ENCODE measurements at regions not wholly inside any gene's neighbourhood (a gene's known extent, or its start where the extent isn't known, plus 50 kb on each side); places are given as distances from the start of the nearest gene placed in this dataset.

DNA sequence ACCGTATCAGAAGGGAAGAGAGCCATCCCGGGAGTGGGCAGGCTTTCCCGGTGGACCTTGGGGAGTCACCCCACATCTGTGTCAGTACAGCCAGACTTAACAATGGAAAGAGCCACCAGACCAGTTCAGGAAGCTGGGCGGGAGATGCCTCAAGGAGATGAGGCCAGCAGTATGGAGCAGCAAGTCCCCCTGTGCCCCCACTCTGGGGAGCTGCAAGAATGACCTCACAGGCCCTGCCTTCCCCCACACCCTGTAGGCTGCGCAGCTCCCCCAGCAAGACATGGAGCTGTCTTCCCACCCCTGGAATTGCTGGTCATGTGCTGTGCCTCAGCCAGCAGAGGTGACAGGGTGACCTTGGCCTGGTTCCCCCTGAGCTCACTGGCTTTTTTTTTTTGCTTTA is 76.8 kb upstream of the INSIG1 start:
- no peak overlapping the region for H3K4me3 ChIP-seq (ENCODE audit: low read length)
- no peak for DNase-seq (ENCODE audit: low read depth)
- TF ChIP-seq, protein P1, sequence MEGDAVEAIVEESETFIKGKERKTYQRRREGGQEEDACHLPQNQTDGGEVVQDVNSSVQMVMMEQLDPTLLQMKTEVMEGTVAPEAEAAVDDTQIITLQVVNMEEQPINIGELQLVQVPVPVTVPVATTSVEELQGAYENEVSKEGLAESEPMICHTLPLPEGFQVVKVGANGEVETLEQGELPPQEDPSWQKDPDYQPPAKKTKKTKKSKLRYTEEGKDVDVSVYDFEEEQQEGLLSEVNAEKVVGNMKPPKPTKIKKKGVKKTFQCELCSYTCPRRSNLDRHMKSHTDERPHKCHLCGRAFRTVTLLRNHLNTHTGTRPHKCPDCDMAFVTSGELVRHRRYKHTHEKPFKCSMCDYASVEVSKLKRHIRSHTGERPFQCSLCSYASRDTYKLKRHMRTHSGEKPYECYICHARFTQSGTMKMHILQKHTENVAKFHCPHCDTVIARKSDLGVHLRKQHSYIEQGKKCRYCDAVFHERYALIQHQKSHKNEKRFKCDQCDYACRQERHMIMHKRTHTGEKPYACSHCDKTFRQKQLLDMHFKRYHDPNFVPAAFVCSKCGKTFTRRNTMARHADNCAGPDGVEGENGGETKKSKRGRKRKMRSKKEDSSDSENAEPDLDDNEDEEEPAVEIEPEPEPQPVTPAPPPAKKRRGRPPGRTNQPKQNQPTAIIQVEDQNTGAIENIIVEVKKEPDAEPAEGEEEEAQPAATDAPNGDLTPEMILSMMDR (IDR thresholded peaks at IDR 0.05; ENCODE audit: insufficient read depth, low read depth, low read length, missing control alignments): no peak

DNA sequence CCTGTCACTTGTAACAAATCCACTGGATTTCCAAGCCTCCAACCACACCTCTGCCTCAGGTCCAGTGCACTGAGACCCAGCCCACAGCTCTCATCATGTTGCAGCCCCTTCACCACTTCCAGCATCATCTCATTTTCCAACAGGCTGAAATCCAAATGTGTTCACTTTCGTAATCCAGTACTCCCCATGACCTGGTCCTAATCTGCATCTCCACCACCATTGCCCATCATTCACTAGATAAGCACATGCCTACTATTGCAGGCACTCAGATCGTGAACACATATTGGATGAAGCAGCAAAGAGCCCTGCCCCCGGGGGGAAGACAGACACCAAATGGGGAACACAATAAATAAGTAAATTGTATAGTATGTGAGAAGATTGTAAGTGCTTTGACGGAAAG is 76.1 kb upstream of the INSIG1 start:
- TF ChIP-seq, protein P1 (IDR thresholded peaks at IDR 0.05; ENCODE audit: insufficient read depth, low read depth, low read length, missing control alignments): no peak
- H3K4me3 ChIP-seq (ENCODE audit: low read length): no peak overlapping the region
- DNase-seq (ENCODE audit: low read depth): no peak

DNA sequence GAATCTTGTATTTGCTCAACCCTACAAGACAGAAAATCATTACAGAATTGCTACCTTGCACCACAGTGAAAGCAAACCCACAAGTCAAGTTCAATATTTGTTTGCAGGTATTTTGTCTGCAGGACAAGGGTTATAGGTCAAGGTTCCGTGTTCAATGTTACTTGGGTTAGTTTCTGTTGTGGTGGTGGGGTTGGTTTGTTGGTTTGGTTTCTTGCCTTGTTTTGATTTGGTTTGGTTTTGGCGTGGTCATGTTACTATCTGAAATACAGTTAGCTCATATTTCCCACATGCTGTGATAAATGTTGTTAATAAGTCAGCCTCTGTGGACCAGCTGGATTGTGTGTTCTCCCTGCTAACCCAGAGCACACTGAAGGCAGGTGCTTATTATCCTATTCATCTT is 75.6 kb upstream of the INSIG1 start:
- DNase-seq (ENCODE audit: low read depth): no peak
- H3K4me3 ChIP-seq (ENCODE audit: low read length): no peak overlapping the region
- TF ChIP-seq, protein P1 (IDR thresholded peaks at IDR 0.05; ENCODE audit: insufficient read depth, low read depth, low read length, missing control alignments): no peak

DNA sequence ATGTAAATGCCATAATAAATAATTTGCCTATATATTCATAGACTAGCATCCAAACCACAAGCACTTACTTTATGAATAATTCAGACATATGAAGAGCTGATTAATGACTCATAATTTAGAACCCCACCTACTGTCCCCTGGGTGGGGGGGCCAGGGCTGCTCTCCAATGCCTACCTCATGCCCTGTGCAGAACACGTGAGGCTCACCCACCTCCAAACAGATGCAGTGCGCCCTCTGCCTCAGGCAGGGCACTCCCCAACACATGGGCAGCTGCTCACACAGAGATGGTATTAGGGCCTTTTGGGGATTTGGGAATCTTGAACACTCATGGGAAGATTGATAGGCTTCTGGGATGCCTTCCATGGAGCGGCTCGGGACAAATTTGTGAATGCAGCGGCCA is 75.1 kb upstream of the INSIG1 start:
- TF ChIP-seq, protein P1 (IDR thresholded peaks at IDR 0.05; ENCODE audit: insufficient read depth, low read depth, low read length, missing control alignments): no peak
- no peak for DNase-seq (ENCODE audit: low read depth)

DNA sequence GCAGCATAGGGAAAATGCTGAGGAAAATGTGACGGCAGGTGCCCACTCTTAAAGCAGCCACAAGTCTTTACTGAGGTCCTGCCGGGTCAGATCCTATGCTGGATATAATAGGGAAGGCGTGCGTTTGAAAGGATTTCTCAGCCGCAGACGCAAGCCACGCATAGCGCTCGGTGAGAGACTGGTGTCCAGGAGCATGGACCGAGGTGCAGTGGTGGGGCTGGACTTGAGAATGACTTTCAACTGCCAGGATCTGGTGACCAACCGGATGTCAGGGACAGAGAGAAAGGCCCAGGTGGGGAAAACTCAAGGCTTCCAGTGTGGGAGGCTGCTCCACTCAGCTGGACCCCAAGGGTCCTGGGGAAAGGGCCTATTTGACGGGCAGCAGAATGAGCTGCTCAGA is 74.7 kb upstream of the INSIG1 start:
- TF ChIP-seq, protein P1 (IDR thresholded peaks at IDR 0.05; ENCODE audit: insufficient read depth, low read depth, low read length, missing control alignments): no peak
- no peak overlapping the region for H3K4me3 ChIP-seq (ENCODE audit: low read length)

More for the DNA sequence above, 75.1 kb upstream of the INSIG1 start:
- no peak overlapping the region for H3K4me3 ChIP-seq (ENCODE audit: low read length)

DNA sequence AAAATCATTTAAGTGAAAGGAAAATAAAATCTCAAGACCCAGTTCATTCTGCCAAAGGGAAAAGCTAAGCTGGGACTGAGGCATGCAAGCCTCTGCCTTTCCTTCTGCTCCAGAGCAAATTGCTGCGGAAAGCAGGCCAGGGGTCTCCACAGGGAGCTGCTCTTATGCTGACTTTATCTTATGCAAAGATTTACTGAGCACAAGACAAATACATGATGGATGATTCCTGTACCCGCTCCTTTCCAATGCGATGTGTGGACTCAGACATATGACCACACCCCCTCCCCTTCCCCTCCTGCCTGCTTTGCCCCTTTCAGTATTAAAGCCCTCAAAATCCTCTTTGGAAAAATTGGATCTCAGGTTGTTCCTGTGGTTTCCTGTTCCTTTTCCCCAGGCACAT is 74.2 kb upstream of the INSIG1 start:
- no peak overlapping the region for H3K4me3 ChIP-seq (ENCODE audit: low read length)
- no peak for DNase-seq (ENCODE audit: low read depth)
- TF ChIP-seq, protein P1 (IDR thresholded peaks at IDR 0.05; ENCODE audit: insufficient read depth, low read depth, low read length, missing control alignments): no peak

More for the DNA sequence above, 74.7 kb upstream of the INSIG1 start:
- DNase-seq (ENCODE audit: low read depth): no peak

DNA sequence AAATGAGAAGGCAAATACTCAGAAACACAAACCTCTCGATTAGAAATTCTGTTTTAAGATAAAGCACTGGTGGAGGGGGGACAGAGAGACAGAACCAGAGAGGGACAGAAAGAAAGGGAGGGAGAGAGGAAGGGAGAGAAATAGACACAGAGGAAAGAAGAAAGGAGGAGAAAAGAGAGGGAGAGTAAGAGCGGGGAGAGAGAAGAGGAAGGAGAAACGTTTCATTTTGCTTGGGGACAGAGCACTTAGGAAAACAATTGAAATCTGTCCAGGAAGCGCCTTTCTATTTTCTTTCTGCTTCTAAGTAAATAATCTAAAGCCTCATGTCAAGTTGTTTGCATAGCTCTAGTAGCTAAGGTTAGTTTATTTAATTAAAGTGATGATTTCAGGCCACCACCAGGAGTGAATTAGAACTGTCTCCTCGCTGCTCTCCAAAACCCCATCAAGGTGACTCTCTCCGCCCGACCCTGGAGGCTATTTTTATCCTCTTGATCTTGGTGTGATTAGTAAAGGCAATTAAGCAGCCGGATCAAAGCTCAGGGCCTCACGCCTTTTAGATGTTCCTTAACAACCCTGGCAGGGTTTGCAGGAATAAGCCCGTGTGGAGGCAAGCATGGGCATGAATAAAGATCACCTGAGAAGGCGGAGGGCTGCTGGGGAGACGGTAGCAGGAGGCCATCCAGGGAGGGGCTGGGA is 73.4 kb upstream of the INSIG1 start:
- peak; percentile 58 for DNase-seq (ENCODE audit: low read depth)
- no peak overlapping the region for H3K4me3 ChIP-seq (ENCODE audit: low read length)
- TF ChIP-seq, protein P1 (IDR thresholded peaks at IDR 0.05; ENCODE audit: insufficient read depth, low read depth, low read length, missing control alignments): no peak
